ENCODE measurements at regions not wholly inside any gene's neighbourhood (a gene's known extent, or its start where the extent isn't known, plus 50 kb on each side); places are given as distances from the start of the nearest gene placed in this dataset.

- ATAC-seq: no peak
- POLR2A ChIA-PET: no interaction called here
- in situ Hi-C loops (cut with HindIII; ENCODE audit: low pct_unique_long_range_greater_than_20kb, low sequenced_read_pairs): no loop called here
- no peak for DNase-seq (ENCODE audit: low read depth, low spot score)
- TF ChIP-seq POLR2AphosphoS5 (IDR thresholded peaks at IDR 0.05; ENCODE audit: low read depth, low read length) (no peak), TCF7L2 (IDR thresholded peaks at IDR 0.05; ENCODE audit: low read depth, low read length) (no peak), SIN3A (IDR thresholded peaks at IDR 0.05; ENCODE audit: borderline replicate concordance, insufficient read depth, low read depth, low read length) (no peak), CTCF (IDR thresholded peaks at IDR 0.05) (no peak), REST (IDR thresholded peaks at IDR 0.05; ENCODE audit: insufficient read depth in 1 of 2, low read depth in 2 of 2, low read length in 1 of 2) (no peak)
- intact Hi-C loops (cut with micrococcal nuclease; ENCODE audit: unreplicated experiment): no loop called here
- H3K27ac ChIP-seq (ENCODE audit: low read length): no peak overlapping the region
- no peaks in the 10 kb centered on the region for H3K27me3 ChIP-seq (ENCODE audit: control insufficient read depth, insufficient read depth, low read length)
- no TSS peak for BruUV-seq (replicated peaks)
- H3K9me3 ChIP-seq (ENCODE audit: control insufficient read depth, insufficient read depth, low read depth, low read length): no peaks in the 10 kb centered on the region
- CTCF ChIA-PET: no interaction called here
- H3K36me3 ChIP-seq (ENCODE audit: control insufficient read depth, insufficient read depth, low read length): no peaks in the 10 kb centered on the region
- no peaks in the 10 kb centered on the region for H3K4me1 ChIP-seq (ENCODE audit: control insufficient read depth, insufficient read depth, low read length)
- H3K4me3 ChIP-seq (ENCODE audit: low read depth in 2 of 2, low read length in 2 of 2): no peak overlapping the region
Measured at GRCh38 chr1:79875187-79875586, 868.7 kb upstream of the ADGRL4 start.

GRCh38 chr1:79874289-79874688, 867.8 kb upstream of the ADGRL4 start:
- DNase-seq (ENCODE audit: low read depth, low spot score): no peak
- no peak for ATAC-seq
- no peaks in the 10 kb centered on the region for H3K9me3 ChIP-seq (ENCODE audit: control insufficient read depth, insufficient read depth, low read depth, low read length)
- no TSS peak for BruUV-seq (replicated peaks)
- POLR2A ChIA-PET: no interaction called here
- no peaks in the 10 kb centered on the region for H3K4me1 ChIP-seq (ENCODE audit: control insufficient read depth, insufficient read depth, low read length)
- H3K36me3 ChIP-seq (ENCODE audit: control insufficient read depth, insufficient read depth, low read length): no peaks in the 10 kb centered on the region
- H3K27me3 ChIP-seq (ENCODE audit: control insufficient read depth, insufficient read depth, low read length): no peaks in the 10 kb centered on the region
- in situ Hi-C loops (cut with HindIII; ENCODE audit: low pct_unique_long_range_greater_than_20kb, low sequenced_read_pairs) (no loop called here), intact Hi-C loops (cut with micrococcal nuclease; ENCODE audit: unreplicated experiment) (no loop called here)
- CTCF ChIA-PET: no interaction called here
- no peak overlapping the region for H3K4me3 ChIP-seq (ENCODE audit: low read depth in 2 of 2, low read length in 2 of 2)
- no peak overlapping the region for H3K27ac ChIP-seq (ENCODE audit: low read length)
- TF ChIP-seq CTCF (IDR thresholded peaks at IDR 0.05): no peak
- no peak for TF ChIP-seq REST (IDR thresholded peaks at IDR 0.05; ENCODE audit: insufficient read depth in 1 of 2, low read depth in 2 of 2, low read length in 1 of 2)
- no peak for TF ChIP-seq TCF7L2 (IDR thresholded peaks at IDR 0.05; ENCODE audit: low read depth, low read length)
- TF ChIP-seq POLR2AphosphoS5 (IDR thresholded peaks at IDR 0.05; ENCODE audit: low read depth, low read length): no peak
- no peak for TF ChIP-seq SIN3A (IDR thresholded peaks at IDR 0.05; ENCODE audit: borderline replicate concordance, insufficient read depth, low read depth, low read length)

Measured in Panc1 (cell line).